Fibroblast of lung (primary cell): ENCODE measurements at regions not wholly inside any gene's neighbourhood (a gene's known extent, or its start where the extent isn't known, plus 50 kb on each side); places are given as distances from the start of the nearest gene placed in this dataset.

Experiments
- CTCF ChIP-seq, 2 donors: IDR thresholded peaks in 1 of 2; conservative IDR thresholded peaks in 1 of 2; 1 replicate in 1 of 2; 2 replicates in 1 of 2; pipeline ENCODE4 v1.5.1; 2011 to 2012; ENCODE audit warnings: low read length in 2 of 2, control low read depth in 1 of 2, inconsistent platforms in 1 of 2, low read depth in 1 of 2, mild to moderate bottlenecking in 1 of 2
- EZH2 ChIP-seq: IDR thresholded peaks from 2 replicates; pipeline ENCODE4 v1.5.1; 2012; ENCODE audit warnings: low read length, control low read depth, mild to moderate bottlenecking; ENCODE audit errors: missing control alignments

GRCh38 chr22:48485149-48486133 is 1342.2 kb downstream of the BRD1 start:
- TF ChIP-seq CTCF (conservative IDR thresholded peaks at IDR 0.05 in 1 of 2, IDR thresholded peaks at IDR 0.05 in 1 of 2; ENCODE audit: low read depth in 1 of 2, low read length in 2 of 2) (no peak), EZH2 (no peak)
